Tibial artery (tissue), 4 donors: ENCODE measurements at regions not wholly inside any gene's neighbourhood (a gene's known extent, or its start where the extent isn't known, plus 50 kb on each side); places are given as distances from the start of the nearest gene placed in this dataset.

Source experiments
- DNase-seq, 2 donors: peaks; one replicate each; pipeline ENCODE4 v3.0.0-alpha.2; 2019
- H3K27ac ChIP-seq, 2 donors: fragments of 200-600 bp; sonication (generic) in 1 of 2; 1 replicate in 1 of 2; 2 replicates in 1 of 2; pipeline ENCODE4 v1.5.1; 2018 to 2019; ENCODE audit warnings: mild to moderate bottlenecking in 1 of 2
- H3K27me3 ChIP-seq, 2 donors: fragments of 200-600 bp; sonication (generic) in 1 of 2; one replicate each; pipeline versions ENCODE4 v1.5.1 to v1.6.0; 2016 to 2019
- H3K36me3 ChIP-seq, 3 donors: fragments of 200-600 bp; sonication (generic) in 2 of 3; one replicate each; pipeline ENCODE4 v1.5.1; 2016 to 2019; ENCODE audit warnings: mild to moderate bottlenecking in 2 of 3
- H3K4me1 ChIP-seq, 4 donors: fragments of 200-600 bp; sonication (generic) in 2 of 4; 1 replicate in 3 of 4; 2 replicates in 1 of 4; pipeline ENCODE4 v1.5.1; 2016 to 2019
- H3K4me3 ChIP-seq, 2 donors: fragments of 200-600 bp; sonication (generic) in 1 of 2; 1 replicate in 1 of 2; 2 replicates in 1 of 2; pipeline ENCODE4 v1.5.1; 2018 to 2019; ENCODE audit warnings: mild to moderate bottlenecking in 2 of 2
- H3K9me3 ChIP-seq, 3 donors: fragments of 200-600 bp; sonication (generic) in 1 of 3; one replicate each; pipeline ENCODE4 v1.5.1; 2016 to 2019
- intact Hi-C: fragments of 100-400 bp; cut with DNase I; formaldehyde crosslinking; loops from one replicate; pipeline ENCODE4 v1.15.0; 2023; ENCODE audit warnings: low total_unique reads
- TF ChIP-seq, protein P1 (sequence below), 2 experiments: fragments of 200-600 bp in 1 of 2; fragments of 450-650 bp in 1 of 2; IDR thresholded peaks; one replicate each; pipeline ENCODE4 v1.5.1; 2017 to 2019; ENCODE audit warnings: antibody characterized with exemption in 2 of 2, mild to moderate bottlenecking in 1 of 2, moderate library complexity in 1 of 2

- intact Hi-C loops, result no loop called here
These were observed 127.4 kb downstream of the VCX3A start for GRCh38 chrX:6407542-6407941.

GRCh38 chrX:6386837-6387236, 148.1 kb downstream of the VCX3A start:
- no peak overlapping the region for H3K27ac ChIP-seq
- no peaks in the 10 kb centered on the region for H3K4me1 ChIP-seq
- no peaks in the 10 kb centered on the region for H3K9me3 ChIP-seq
- H3K4me3 ChIP-seq, result no peak overlapping the region
- TF ChIP-seq, protein P1, sequence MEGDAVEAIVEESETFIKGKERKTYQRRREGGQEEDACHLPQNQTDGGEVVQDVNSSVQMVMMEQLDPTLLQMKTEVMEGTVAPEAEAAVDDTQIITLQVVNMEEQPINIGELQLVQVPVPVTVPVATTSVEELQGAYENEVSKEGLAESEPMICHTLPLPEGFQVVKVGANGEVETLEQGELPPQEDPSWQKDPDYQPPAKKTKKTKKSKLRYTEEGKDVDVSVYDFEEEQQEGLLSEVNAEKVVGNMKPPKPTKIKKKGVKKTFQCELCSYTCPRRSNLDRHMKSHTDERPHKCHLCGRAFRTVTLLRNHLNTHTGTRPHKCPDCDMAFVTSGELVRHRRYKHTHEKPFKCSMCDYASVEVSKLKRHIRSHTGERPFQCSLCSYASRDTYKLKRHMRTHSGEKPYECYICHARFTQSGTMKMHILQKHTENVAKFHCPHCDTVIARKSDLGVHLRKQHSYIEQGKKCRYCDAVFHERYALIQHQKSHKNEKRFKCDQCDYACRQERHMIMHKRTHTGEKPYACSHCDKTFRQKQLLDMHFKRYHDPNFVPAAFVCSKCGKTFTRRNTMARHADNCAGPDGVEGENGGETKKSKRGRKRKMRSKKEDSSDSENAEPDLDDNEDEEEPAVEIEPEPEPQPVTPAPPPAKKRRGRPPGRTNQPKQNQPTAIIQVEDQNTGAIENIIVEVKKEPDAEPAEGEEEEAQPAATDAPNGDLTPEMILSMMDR (IDR thresholded peaks at IDR 0.05), result no peak
- intact Hi-C loops, result no loop called here
- no peaks in the 10 kb centered on the region for H3K27me3 ChIP-seq
- H3K36me3 ChIP-seq, result no peaks in the 10 kb centered on the region
- DNase-seq, result no peak

More at GRCh38 chrX:6407542-6407941, 127.4 kb downstream of the VCX3A start:
- Histone ChIP-seq H3K9me3 (no peaks in the 10 kb centered on the region), H3K27ac (no peak overlapping the region), H3K36me3 (no peaks in the 10 kb centered on the region), H3K4me3 (no peak overlapping the region), H3K27me3 (no peaks in the 10 kb centered on the region), H3K4me1 (no peaks in the 10 kb centered on the region)
- no peak for DNase-seq
- TF ChIP-seq, protein P1 (IDR thresholded peaks at IDR 0.05), result no peak

- DNase-seq, result no peak
- Histone ChIP-seq H3K27ac (no peak overlapping the region), H3K36me3 (no peaks in the 10 kb centered on the region), H3K9me3 (no peaks in the 10 kb centered on the region), H3K27me3 (no peaks in the 10 kb centered on the region), H3K4me3 (no peak overlapping the region), H3K4me1 (no peaks in the 10 kb centered on the region)
- intact Hi-C loops, result no loop called here
- TF ChIP-seq, protein P1 (IDR thresholded peaks at IDR 0.05), result no peak
These were observed 150.0 kb downstream of the VCX3A start for GRCh38 chrX:6384921-6385320.

GRCh38 chrX:6384371-6384770, 150.5 kb downstream of the VCX3A start:
- no peaks in the 10 kb centered on the region for H3K9me3 ChIP-seq
- H3K27me3 ChIP-seq, result no peaks in the 10 kb centered on the region
- H3K4me3 ChIP-seq, result no peak overlapping the region
- H3K27ac ChIP-seq, result no peak overlapping the region
- H3K4me1 ChIP-seq, result no peaks in the 10 kb centered on the region
- TF ChIP-seq, protein P1 (IDR thresholded peaks at IDR 0.05), result no peak
- no peak for DNase-seq
- no peaks in the 10 kb centered on the region for H3K36me3 ChIP-seq
- intact Hi-C loops, result no loop called here

GRCh38 chrX:6383917-6384316, 151.0 kb downstream of the VCX3A start:
- DNase-seq, result no peak
- H3K27me3 ChIP-seq, result no peaks in the 10 kb centered on the region
- intact Hi-C loops, result no loop called here
- no peaks in the 10 kb centered on the region for H3K36me3 ChIP-seq
- no peak overlapping the region for H3K4me3 ChIP-seq
- H3K9me3 ChIP-seq, result no peaks in the 10 kb centered on the region
- no peak overlapping the region for H3K27ac ChIP-seq
- H3K4me1 ChIP-seq, result no peaks in the 10 kb centered on the region
- TF ChIP-seq, protein P1 (IDR thresholded peaks at IDR 0.05), result no peak

GRCh38 chrX:6383488-6383887, 151.4 kb downstream of the VCX3A start:
- no peak overlapping the region for H3K27ac ChIP-seq
- no peaks in the 10 kb centered on the region for H3K27me3 ChIP-seq
- no peaks in the 10 kb centered on the region for H3K36me3 ChIP-seq
- H3K4me1 ChIP-seq, result no peaks in the 10 kb centered on the region
- H3K9me3 ChIP-seq, result no peaks in the 10 kb centered on the region
- no peak for DNase-seq
- TF ChIP-seq, protein P1 (IDR thresholded peaks at IDR 0.05), result no peak
- H3K4me3 ChIP-seq, result no peak overlapping the region
- intact Hi-C loops, result no loop called here
